ENCODE measurements at regions not wholly inside any gene's neighbourhood (a gene's known extent, or its start where the extent isn't known, plus 50 kb on each side); places are given as distances from the start of the nearest gene placed in this dataset.
"Not testable (repeated sequence)": the region's sequence is repeated elsewhere in the genome, so short reads cannot be mapped to it uniquely, and the experiment has no call there.

DNA sequence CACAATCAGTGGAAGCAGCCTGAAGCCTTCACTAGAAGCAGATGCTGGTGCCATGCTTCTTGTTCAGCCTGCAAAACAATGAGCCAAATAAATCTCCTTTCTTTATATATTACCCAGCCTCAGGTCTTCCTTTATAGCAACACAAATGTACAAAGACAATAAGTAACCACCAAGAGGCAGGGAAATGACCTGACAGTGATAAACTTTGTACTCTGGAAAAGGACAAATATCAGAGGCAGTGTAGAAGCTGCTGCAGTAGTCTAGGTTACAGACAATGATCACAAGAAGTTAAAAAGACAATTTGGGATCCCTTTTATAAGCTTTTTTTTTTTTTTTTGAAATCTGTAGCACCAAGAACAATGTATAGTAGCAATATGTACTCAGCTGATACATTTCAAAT, 760.3 kb downstream of the TTLL7 start:
- not testable (repeated sequence) for H3K4me3 Mint-ChIP-seq; H3K27ac Mint-ChIP-seq; H3K27me3 Mint-ChIP-seq (ENCODE audit: low read depth); H3K4me1 Mint-ChIP-seq (ENCODE audit: low read depth); H3K9me3 Mint-ChIP-seq; H3K36me3 Mint-ChIP-seq (ENCODE audit: low read depth)

DNA sequence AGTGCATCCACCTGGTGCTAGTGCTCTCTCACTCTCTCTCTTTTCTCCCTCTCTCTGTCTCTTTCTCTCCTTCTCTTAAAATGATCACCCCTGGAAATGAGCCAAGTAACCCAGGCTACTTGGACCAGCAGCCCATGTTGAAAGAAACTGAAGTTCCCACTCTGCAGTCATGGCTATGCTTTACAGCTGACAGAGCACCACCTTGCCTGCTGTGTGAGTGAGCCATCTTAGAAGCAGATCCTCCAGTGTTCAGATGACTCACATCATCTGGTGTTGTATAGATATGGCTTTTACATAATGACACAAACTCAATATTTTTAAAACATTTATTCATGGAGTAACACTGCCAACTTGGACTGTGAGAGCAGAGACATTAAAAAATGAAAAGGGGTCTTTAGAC, 779.1 kb downstream of the TTLL7 start:
- H3K27me3 Mint-ChIP-seq (ENCODE audit: low read depth); H3K27ac Mint-ChIP-seq; H3K4me3 Mint-ChIP-seq; H3K36me3 Mint-ChIP-seq (ENCODE audit: low read depth); H3K9me3 Mint-ChIP-seq; H3K4me1 Mint-ChIP-seq (ENCODE audit: low read depth): not testable (repeated sequence)

DNA sequence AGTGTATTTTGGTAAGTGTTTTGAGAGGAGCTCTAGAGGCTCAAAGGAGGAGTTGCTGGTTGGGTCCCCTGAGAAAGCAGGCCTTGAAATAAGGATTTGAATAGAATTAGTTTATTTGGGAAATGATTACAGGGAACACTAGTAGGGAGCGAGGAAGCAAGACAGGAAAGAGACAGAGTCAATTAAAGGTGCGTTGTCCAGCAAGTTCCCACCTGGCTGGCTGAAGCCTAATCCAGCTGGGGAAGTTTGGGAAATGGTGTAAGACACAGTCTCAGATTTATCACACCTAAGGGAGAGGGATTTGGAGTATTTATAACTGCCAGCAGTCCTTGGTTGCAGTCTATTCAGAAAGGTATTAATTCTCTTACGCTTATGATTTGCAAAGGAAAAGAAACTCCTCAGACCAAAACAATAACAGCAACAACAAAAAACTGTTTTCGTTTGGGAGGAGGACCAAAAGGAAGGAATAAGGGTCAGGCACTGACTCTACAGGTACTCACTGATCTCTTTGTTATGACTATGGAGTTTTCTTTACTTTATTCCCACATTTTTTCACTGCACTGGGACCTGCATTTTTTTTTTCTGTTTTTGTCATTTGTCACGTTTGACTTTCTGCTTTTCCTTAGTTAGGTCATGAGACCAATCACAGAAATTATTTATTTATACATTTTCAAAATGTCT, 780.8 kb downstream of the TTLL7 start:
- not testable (repeated sequence) for H3K4me1 Mint-ChIP-seq (ENCODE audit: low read depth); H3K36me3 Mint-ChIP-seq (ENCODE audit: low read depth); H3K4me3 Mint-ChIP-seq; H3K9me3 Mint-ChIP-seq; H3K27ac Mint-ChIP-seq; H3K27me3 Mint-ChIP-seq (ENCODE audit: low read depth)

DNA sequence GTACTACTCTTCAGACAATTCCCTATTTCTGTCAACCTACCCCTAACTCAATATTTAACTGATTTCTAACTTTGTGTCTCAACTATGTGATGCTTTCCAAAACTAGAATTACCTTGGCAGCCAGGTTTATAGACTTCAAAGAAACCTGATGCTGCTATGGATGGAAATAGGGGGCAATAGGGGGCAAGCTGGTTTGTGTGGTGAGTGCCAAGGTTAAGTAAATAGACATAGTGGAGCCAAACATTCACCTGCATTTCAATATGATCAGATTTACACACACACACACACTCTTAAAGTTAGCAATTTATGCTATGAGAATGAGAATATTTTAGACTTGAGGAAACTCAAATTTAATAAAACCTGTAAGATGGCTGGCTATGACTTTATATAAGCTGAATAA, 784.6 kb downstream of the TTLL7 start:
- not testable (repeated sequence) for H3K27me3 Mint-ChIP-seq (ENCODE audit: low read depth); H3K36me3 Mint-ChIP-seq (ENCODE audit: low read depth); H3K9me3 Mint-ChIP-seq; H3K27ac Mint-ChIP-seq; H3K4me1 Mint-ChIP-seq (ENCODE audit: low read depth); H3K4me3 Mint-ChIP-seq

DNA sequence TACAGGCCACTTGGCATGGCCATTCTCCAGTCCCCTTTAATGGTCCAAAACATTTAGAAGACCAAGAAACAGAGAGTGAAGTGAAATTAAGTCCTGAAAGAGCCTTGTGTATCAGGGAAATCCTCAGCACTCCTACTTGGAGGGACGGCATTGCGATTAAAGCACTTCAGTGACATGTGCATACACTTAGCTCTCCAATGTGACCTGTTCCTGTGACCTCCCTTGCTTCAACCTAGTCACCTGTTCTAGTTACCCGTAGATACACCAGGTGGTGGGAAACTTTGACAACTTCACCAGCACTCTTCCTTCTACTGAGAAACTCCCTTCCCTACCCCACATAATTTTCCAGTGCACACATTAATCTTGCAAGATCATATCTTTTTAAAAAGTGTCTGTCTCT, 785.3 kb downstream of the TTLL7 start:
- H3K27ac Mint-ChIP-seq; H3K27me3 Mint-ChIP-seq (ENCODE audit: low read depth); H3K9me3 Mint-ChIP-seq: not testable (repeated sequence)

DNA sequence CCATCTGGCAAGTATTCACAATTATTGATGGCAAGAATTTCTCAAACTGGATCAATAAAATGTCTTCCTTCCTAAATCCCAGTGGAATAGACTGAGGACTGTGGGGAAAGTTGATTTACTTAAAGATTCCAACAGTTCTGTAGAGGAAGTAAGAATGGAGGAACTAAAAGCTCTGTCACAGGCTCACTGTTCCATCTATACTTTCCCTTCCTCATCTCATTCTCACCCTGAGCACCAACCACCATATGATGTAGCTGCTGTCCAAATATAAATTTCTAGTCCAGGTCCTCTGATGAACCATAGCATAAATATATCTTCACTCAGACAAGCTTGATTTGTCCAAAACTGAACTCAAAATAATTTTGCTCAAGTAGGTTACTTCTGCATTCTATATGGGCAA, 786.9 kb downstream of the TTLL7 start:
- H3K36me3 Mint-ChIP-seq (ENCODE audit: low read depth); H3K4me1 Mint-ChIP-seq (ENCODE audit: low read depth); H3K27me3 Mint-ChIP-seq (ENCODE audit: low read depth); H3K27ac Mint-ChIP-seq; H3K9me3 Mint-ChIP-seq; H3K4me3 Mint-ChIP-seq: not testable (repeated sequence)

More for the DNA sequence above, 785.3 kb downstream of the TTLL7 start:
- not testable (repeated sequence) for H3K4me3 Mint-ChIP-seq; H3K36me3 Mint-ChIP-seq (ENCODE audit: low read depth); H3K4me1 Mint-ChIP-seq (ENCODE audit: low read depth)

DNA sequence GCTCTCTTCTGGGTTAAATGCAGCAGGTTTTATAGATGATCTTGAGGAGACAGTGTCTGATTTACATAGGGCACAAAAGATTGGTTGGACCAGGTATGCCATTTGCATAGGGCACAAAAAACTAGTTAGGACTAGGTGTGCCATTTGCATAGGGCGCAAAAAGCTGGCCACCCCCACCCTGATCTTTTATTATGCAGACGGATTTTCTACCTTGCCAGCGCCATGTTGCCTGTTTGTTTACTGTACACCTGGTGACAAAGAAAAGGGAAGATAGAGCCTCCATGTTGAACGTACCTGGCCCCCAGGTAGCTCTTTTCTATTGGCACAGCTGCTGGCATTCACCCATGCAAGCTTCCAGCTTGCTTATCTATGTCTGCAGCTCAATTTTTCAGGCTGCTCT, 790.4 kb downstream of the TTLL7 start:
- H3K27ac Mint-ChIP-seq; H3K4me1 Mint-ChIP-seq (ENCODE audit: low read depth); H3K9me3 Mint-ChIP-seq; H3K4me3 Mint-ChIP-seq; H3K36me3 Mint-ChIP-seq (ENCODE audit: low read depth); H3K27me3 Mint-ChIP-seq (ENCODE audit: low read depth): not testable (repeated sequence)

DNA sequence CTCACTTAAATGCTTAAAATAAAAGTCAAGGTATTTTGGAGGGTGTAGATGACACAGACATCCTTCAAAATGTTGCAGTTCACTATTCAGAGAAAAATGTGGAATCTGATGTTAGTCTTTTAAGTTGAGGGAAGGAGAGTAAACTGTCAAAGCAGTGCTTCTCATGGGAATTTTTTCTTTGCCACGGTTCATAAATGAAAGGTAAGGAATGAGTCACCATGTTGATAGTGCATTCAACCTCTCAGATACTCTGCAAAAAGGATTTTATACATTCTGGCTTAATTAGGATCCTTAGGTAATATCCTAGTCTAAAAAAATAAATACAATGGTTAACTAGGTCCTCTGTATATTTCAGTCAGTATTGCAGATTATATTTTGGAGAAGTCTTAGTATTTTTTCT, 804.3 kb downstream of the TTLL7 start:
- H3K27me3 Mint-ChIP-seq (ENCODE audit: low read depth); H3K4me1 Mint-ChIP-seq (ENCODE audit: low read depth); H3K4me3 Mint-ChIP-seq; H3K27ac Mint-ChIP-seq; H3K9me3 Mint-ChIP-seq; H3K36me3 Mint-ChIP-seq (ENCODE audit: low read depth): not testable (repeated sequence)

DNA sequence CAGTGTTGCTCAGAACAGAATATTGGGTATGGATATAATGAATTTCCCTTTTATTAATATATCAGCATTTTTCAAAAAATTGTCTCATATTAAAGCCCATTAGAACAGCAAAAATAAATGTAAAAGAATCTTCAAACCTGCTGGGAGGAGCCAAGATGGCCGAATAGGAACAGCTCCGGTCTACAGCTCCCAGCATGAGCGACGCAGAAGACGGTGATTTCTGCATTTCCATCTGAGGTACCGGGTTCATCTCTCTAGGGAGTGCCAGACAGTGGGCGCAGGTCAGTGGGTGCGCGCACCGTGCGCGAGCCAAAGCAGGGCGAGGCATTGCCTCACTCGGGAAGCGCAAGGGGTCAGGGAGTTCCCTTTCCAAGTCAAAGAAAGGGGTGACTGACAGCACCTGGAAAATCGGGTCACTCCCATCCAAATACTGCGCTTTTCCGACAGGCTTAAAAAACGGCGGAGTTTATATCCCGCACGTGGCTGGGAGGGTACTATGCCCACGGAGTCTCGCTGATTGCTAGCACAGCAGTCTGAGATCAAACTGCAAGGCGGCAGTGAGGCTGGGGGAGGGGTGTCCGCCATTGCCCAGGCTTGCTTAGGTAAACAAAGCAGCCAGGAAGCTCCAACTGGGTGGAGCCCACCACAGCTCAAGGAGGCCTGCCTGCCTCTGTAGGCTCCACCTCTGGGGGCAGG, 816.8 kb downstream of the TTLL7 start:
- H3K4me1 Mint-ChIP-seq (ENCODE audit: low read depth); H3K27me3 Mint-ChIP-seq (ENCODE audit: low read depth); H3K36me3 Mint-ChIP-seq (ENCODE audit: low read depth); H3K4me3 Mint-ChIP-seq; H3K9me3 Mint-ChIP-seq; H3K27ac Mint-ChIP-seq: not testable (repeated sequence)

DNA sequence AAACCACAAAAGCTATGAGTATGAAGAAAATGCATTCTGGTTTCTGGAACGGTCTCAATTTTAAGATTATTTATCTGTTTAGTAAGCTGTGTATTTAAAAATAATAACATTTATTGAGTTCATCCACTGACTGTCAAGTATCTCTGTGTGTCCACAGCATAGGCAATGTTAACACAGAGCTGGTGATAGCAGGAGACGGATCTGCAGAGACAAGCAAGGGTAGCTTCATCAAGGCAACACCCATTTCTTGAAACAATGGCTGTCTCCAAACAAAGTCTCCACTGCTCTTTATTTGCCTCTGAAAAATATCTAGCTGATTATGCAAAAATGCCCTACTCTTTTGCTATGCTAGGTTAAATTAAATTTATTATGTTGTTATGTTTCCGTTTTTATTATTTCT, 818.3 kb downstream of the TTLL7 start:
- H3K4me3 Mint-ChIP-seq; H3K27ac Mint-ChIP-seq; H3K9me3 Mint-ChIP-seq; H3K36me3 Mint-ChIP-seq (ENCODE audit: low read depth); H3K27me3 Mint-ChIP-seq (ENCODE audit: low read depth); H3K4me1 Mint-ChIP-seq (ENCODE audit: low read depth): not testable (repeated sequence)

DNA sequence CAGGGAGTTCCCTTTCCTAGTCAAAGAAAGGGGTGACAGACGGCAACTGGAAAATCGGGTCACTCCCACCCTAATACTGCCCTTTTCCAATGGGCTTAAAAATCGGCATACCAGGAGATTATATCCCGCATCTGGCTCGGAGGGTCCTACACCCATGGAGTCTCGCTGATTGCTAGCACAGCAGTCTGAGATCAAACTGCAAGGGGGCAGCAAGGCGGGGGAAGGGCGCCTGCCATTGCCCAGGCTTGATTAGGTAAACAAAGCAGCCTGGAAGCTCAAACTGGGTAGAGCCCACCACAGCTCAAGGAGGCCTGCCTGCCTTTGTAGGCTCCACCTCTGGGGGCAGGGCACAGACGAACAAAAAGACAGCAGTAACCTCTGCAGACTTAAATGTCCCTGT, 831.3 kb downstream of the TTLL7 start:
- not testable (repeated sequence) for H3K4me3 Mint-ChIP-seq; H3K4me1 Mint-ChIP-seq (ENCODE audit: low read depth); H3K9me3 Mint-ChIP-seq; H3K27ac Mint-ChIP-seq; H3K27me3 Mint-ChIP-seq (ENCODE audit: low read depth); H3K36me3 Mint-ChIP-seq (ENCODE audit: low read depth)

DNA sequence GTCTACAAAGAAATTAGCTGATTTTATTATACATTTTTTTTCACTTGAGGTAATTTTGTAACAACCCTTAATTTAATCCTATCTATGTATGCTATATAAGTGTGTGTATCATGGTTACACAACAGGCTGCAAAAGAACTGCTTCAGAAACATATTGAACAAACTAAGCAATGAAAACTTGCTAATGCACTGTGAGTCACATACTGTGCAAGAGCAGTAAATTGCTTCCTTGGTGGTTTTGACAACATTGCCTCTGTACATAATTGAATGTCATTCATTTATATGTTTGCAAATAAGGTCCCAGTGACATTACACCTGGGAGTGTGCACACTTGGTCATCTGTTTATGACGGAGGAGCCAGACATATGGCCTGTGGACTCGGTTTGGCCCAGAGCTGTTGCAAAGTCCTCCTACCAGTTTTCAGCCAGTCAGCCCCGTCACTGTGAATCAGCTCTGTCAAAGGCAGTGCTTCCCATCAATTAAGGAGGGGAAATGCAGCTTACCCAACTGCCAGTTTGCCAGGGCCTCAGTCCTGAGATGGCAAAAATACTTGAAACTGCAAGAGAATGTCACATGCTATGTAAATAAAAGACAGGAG, 835.0 kb downstream of the TTLL7 start:
- H3K27ac Mint-ChIP-seq; H3K36me3 Mint-ChIP-seq (ENCODE audit: low read depth); H3K4me1 Mint-ChIP-seq (ENCODE audit: low read depth); H3K4me3 Mint-ChIP-seq; H3K9me3 Mint-ChIP-seq; H3K27me3 Mint-ChIP-seq (ENCODE audit: low read depth): not testable (repeated sequence)

DNA sequence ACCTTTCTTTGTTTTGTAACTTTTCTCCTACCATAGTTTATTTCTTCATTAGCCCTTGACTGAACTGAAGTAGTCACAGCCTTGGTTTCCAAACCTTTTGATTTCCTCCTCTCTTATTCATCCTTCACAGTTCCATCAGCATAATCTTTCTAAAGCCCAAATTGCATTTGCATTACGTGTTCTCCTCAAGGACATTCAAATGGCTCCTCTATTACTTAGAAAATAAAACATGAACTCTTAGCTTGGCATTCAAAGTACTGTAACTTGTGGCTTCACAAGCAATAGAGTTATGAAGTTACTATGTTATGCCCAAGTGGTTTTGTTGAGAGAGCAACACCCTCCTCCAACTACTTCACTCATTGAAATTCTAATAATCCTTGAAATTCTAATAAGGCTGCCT, 840.0 kb downstream of the TTLL7 start:
- not testable (repeated sequence) for H3K4me3 Mint-ChIP-seq; H3K4me1 Mint-ChIP-seq (ENCODE audit: low read depth); H3K27me3 Mint-ChIP-seq (ENCODE audit: low read depth); H3K27ac Mint-ChIP-seq; H3K9me3 Mint-ChIP-seq; H3K36me3 Mint-ChIP-seq (ENCODE audit: low read depth)

DNA sequence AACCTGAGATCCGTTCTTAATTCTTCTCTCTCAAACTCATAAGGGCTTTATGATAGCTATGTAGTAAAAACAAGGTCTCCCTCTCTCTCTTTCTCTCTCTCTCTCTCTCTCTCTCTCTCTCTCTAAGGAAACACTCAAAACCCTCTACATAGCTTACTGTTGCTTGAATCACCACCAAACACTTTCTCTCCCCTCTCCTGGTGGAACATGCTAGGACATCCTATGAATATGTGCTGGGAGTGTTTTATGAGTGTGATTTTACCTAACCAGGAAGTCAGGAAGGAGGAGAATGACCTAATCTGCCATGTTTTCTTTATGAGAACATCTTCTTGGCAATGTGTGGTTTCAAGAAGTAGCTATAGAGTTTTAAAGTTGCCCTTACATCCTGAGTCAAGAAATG, 844.6 kb downstream of the TTLL7 start:
- not testable (repeated sequence) for H3K36me3 Mint-ChIP-seq (ENCODE audit: low read depth); H3K9me3 Mint-ChIP-seq; H3K27me3 Mint-ChIP-seq (ENCODE audit: low read depth)

DNA sequence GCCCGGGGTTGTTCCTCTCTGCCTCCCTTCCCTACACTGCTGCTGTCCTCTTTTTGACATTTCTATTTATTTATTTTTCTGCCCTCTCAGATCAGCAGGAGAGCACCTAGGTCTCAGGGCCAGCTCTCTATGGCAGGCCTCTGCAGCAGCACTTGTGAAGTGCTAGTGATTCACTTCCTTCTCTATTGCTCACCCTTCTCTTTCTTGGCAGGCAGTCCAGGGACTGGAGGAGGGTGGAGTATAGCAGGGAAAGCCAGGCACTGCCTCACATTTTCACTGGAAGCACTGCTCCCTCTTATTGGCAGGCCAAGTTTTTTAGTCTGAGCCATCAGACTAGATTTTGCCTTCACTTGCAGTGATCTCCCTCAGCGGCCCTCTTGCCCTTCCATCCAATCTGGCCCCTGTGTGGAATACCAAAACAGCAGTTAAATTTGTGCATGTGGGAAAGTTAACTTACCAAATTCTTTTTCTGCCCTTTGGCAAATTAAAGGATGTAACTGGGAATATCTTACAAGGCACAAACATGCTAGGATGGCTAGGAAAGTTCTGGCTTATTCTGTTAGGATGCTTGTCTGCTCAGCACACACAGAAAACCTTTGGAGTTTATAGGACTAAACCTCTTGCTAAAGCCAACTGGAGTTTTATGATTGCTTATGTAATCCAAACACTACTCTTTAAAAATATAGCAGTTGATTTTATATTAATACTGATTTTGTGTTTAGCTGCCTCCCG, 847.6 kb downstream of the TTLL7 start:
- H3K4me1 Mint-ChIP-seq (ENCODE audit: low read depth); H3K27me3 Mint-ChIP-seq (ENCODE audit: low read depth); H3K9me3 Mint-ChIP-seq; H3K4me3 Mint-ChIP-seq; H3K36me3 Mint-ChIP-seq (ENCODE audit: low read depth); H3K27ac Mint-ChIP-seq: not testable (repeated sequence)

More for the DNA sequence above, 844.6 kb downstream of the TTLL7 start:
- not testable (repeated sequence) for H3K4me1 Mint-ChIP-seq (ENCODE audit: low read depth); H3K4me3 Mint-ChIP-seq; H3K27ac Mint-ChIP-seq

Data from T-helper 1 cell treated with Interleukin-12 subunit alpha and Interleukin-12 subunit beta and Interleukin-4 antibody, amounts not matched to agents 30 μg/mL and 1 μg/mL, for 36 hours (primary cell).